HG03521 (cell line): ENCODE measurements at regions not wholly inside any gene's neighbourhood (a gene's known extent, or its start where the extent isn't known, plus 50 kb on each side); places are given as distances from the start of the nearest gene placed in this dataset.
"Not testable (repeated sequence)": the region's sequence is repeated elsewhere in the genome, so short reads cannot be mapped to it uniquely, and the experiment has no call there.

ENCODE experiments used
- ATAC-seq: cut with Tn5 transposase; IDR thresholded peaks from one replicate; pipeline ENCODE4 v1.9.1; 2021; ENCODE audit warnings: mild to moderate bottlenecking, moderate library complexity; ENCODE audit not compliant: unreplicated experiment

DNA sequence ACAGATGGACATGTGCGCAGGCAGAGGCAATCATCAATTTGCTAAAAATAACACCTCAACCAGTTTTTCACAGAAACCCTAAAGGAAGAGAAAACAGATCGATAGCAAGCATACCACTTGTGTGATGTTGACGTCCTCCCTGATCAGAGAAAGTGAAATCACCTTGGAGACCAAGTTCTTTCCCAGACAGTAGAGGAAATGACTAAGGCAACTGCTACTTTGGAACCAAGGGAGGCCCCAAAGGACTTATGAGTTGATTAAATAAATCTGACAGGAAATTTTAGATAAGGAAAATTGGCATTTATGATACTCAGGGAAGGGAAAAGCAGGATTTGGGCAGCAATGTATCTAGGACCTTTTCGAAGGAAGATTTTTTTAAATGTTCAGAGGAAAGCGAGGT, 267.1 kb upstream of the ASIC2 start:
- ATAC-seq = no peak

DNA sequence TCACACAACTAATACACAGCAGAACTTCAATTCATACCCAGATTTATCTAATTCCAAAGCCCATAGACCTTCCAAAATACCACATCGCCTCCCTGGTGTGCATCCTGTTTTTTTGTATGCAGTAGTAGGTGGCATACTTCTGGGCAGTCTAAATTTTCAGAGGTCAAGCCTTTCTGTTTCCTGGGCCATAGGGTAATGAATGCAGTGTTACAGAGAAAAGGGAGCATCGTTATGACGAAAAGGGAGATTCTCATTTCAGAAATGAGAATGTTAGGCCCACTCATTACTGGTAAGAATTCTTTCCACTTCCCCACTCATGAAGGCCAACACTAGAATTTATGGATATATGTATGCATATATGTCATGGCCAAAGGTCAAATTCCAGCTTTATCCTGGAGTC, 267.8 kb upstream of the ASIC2 start:
- ATAC-seq = no peak

DNA sequence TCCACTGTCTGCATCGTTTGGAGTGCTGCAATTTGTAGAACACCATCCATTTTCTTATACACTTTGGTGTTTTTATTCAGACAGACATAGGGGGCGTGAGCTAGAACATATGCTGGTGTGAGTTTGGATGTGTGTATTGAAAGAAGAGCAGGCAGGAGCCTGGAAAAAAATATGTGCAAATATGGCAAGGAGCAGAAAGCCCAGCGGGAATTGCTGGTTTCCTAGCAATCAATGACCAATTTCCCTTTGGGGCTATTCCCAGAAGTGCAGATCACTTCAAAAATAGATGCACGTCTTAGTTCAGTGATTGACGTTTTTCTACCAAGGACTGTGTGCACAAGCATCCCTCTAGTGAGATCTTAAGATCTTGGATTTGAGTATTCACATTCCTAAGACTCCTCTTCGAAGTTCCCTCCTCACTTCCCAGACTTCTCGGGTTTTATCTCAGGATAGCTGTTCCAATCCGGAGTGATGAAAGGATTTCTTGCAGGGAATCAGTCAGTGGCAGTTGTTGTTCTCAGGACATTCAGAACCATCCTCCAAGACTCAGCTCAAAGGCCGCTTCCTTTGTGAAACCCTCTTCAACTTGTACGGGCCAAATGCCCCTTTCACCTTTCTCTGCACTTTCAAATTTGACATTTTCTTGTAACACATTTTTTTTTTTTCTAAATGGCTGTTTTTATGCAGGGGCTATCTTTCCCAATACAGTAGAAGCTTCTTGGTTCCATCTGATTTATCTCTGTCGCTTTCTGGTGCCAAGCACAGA, 268.7 kb upstream of the ASIC2 start:
- no peak for ATAC-seq

DNA sequence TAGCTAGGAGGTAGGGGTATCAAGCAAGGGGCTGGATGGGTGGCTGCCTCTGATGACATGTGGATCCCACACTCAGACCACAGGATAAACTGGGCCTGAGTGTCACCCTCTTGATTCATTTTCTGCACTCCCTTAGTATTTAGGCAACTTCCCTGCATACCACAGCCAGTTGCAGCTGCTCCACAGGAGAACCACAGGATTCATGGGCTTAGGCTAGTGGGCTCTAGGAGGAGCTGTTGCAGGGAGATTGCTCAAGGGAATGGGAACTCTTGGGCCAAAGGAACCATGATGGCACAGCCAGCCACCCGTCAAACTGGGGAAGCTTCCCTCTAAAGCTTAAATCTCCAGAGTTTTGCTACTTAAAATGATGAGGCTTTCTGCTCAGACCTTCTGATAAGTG, 269.7 kb upstream of the ASIC2 start:
- no peak for ATAC-seq

DNA sequence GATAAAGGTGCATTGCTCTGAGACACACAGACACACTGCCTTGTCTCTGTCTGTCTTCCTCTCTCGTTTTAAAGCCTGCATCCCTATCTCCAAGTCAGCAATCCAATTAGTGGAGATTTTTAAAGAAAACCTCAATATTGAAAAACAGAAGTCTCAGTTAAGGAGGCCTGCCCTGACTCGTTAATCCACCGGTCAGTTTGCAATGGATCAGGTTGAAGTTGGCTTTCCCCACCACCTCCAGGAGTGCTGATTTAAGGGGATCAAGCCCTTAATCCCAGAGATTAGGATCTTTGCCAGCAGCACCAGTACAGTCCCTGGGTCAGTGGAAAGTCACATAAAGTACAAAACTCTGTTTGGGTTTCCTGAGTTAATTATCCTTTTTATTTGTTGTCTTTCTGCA, 271.1 kb upstream of the ASIC2 start:
- ATAC-seq = no peak

DNA sequence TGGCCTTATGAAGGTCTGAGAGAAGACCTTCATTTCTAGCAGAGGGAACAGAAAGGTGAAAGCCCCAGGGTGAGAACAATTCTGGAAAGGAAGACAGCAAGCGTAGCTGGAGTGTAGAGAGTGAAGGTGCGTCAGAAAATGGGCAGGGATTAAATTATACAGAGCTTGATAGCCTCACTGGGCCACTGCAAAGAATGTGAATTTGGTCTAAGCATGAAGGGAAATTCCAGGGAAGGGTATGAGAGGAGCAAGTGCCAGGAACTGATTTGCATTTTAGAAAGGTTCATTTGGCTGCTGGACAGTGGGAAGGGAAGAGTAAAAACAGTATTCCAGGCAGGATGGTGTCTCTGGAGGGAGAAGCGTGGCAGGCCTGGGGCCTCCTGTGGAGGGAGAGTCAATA, 274.1 kb upstream of the ASIC2 start:
- ATAC-seq = no peak

DNA sequence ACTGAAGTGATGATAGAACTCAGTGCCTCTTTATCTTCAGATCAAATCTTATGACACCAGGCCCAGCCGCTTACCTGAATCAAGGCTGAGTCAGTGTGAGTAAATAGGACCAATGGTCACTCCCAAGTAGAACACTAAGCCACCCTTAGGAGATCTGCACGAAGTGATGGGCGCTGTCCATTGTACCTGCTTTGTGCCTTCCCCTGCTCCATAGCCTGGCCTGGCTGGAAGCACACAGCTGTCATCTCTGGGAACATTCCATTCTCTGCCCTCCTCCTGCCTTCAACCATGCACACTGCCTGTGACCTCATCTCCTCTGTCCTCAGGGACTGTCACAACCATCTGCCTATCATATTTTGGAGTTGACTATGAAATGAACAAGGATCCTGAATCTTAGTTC, 279.5 kb upstream of the ASIC2 start:
- ATAC-seq = no peak

DNA sequence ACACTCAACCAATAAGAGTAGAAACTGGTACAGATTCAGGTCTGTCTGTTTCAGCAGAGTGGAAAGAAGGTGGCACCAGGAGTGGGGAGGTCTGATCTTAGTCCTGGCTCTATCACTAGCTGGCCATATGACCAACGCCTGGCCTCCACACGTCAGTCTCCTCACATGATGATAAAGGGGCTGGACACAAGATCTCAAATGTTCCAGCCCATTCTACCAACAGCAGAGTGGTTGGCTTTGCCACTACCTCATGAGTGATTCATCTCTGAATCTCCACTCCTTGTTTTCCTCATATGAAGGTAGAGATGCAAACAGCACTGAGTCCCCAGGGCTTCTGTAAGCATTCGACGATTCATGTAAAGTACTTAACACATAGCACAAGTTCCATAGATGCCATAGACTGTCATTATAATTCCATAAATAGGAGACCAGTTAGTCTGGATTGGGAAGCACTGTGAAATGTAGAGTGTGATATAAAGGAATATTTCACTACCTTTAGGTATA, 281.9 kb upstream of the ASIC2 start:
- ATAC-seq = no peak

DNA sequence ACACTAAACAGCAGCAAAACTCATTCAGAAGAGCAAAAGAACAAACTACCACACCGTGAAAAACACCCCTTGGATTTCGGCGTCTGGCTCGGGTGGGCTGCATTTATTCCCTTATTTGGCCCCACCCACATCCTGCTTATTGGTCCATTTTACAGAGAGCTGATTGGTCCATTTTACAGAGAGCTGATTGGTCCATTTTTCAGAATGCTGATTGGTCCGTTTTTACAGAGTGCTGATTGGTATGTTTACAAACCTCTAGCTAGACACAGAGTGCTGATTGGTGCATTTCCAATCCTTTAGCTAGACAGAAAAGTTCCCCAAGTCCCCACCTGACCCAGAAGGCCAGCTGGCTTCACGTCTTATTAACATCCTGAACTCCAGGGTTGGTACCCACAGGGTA, 286.6 kb upstream of the ASIC2 start:
- not testable (repeated sequence) for ATAC-seq

DNA sequence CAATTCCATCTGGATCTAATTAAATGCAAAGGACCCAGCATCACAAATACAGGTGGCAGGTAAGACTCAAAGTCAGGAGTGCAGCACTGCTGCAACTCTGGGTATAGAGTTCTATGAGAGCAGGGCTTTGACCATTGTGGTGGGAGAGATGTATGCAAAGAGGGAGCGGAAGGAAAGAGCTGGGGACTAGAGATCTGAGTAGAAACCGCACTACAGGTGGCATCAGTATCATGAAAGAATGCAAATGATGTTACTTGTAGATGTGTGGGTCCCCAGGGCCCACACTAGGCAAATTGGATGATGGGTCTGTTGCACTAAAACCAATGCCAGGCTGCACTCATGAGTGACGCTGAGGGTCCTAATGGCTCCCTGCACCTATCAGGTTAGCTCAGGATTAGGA, 287.1 kb upstream of the ASIC2 start:
- no peak for ATAC-seq

DNA sequence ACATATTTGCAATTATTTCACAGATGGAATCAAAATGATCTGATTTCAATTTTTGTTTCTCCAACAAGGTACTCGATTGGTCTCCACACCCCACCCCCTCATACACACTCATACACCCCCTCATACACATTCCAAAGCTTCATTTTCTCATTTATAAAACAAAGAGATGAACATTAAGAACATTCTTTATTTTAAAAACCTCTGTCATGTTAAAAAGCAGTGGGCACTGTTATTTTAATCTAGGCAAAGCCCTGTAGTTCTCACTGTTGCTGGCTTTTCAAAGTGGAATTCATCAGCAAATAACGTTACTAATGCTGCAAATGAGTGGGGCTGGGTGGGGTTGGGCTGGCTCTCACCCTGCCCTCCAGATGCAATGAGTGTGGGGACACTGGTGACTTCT, 289.6 kb upstream of the ASIC2 start:
- no peak for ATAC-seq

DNA sequence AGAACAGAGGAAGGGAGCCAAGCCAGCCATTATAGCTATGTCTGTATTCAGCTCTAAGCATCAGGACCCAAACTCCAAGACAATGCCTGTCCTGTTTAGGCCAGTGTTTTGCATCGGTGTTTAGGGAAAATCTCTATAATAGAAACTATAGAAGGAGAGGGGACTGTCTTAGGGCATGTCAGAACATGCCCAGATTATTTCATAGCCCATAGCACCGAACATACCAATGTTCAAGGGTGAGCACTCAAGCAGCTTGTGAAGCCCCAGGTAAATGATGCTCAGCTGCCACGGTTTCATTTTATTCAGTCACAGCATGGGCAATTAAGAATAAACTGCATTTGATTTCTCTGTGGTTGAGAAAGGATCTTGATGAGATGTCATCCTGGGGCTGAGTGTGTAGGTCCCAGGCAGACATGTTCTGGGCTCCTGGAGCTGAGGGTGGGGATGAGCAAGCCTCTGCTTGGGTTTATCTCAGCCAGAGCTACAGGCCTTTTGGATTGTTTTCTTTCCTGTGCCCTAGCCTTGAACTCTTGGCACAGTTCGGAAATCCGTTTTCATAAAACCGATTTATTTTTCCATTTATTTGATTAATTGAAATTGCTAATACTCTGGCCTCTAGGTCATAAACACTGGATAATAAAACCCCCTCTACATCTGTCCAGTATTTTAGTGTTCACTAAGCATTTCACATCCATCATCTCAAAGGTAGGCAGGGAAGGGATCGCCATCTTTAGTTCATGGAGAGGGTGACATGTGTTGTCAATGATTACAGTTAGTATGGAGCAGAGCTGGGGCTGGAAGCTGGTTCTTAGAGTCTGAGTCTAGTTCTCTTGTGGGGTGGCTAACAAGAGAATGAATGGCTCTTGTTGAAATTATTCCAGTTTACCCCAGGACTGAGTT, 290.7 kb upstream of the ASIC2 start:
- no peak for ATAC-seq

DNA sequence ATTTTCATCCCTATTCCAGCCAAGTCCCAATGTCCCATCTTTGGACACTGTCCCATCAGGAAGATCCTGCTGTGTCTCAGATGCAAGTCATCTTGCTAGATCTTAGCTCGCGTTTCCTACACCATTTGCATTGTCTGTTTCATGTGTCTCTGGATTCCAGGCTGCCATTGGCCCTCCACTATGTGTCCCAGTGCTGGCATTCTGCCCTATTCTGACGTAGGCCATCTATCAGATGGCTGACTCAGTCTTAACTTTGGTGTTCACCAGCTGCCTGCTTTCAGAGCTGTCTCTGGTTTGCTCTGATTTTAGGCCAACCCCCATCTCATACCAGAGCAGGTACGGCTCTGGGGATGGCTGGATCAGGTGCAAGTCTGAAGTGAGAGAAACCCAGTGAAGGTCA, 300.9 kb upstream of the ASIC2 start:
- no peak for ATAC-seq

DNA sequence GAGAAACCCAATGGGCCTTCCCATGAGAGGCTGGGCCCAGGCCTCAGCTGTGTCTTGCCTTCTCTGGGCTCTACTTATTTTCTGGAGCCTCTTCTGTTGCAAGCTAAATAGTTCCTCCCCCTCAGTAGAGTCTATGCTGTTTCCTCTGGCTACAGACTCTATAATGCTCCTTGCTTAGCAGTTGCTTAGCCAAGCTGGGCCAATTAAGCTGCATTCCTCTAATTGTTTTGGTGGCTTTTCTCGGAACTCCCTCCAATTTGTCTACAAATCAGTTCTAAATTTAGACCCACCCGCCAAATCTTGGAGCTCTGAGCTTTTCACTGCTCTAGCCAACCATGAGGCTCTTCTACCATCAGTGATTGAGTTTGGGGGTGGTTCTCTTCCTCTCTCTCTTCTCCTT, 302.7 kb upstream of the ASIC2 start:
- ATAC-seq = no peak

DNA sequence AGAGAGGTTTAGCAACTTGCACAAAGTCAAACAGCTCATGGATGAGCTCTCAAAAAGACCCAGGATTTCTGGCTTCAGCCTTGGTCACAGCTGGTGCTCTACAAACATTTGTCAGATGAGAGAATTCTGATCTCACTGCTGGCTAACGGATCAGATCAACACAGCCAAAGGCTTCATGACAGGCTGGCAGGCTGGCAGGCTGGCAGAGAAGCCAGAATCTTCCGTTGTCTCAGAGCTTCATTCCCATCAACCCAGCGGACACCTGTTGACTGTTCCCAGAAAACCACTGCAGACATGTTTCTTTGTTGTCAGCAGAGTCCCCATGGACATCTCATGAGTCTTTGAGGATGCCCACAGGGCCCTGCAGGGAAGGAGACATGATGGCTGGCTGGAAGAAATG, 303.8 kb upstream of the ASIC2 start:
- ATAC-seq = no peak

DNA sequence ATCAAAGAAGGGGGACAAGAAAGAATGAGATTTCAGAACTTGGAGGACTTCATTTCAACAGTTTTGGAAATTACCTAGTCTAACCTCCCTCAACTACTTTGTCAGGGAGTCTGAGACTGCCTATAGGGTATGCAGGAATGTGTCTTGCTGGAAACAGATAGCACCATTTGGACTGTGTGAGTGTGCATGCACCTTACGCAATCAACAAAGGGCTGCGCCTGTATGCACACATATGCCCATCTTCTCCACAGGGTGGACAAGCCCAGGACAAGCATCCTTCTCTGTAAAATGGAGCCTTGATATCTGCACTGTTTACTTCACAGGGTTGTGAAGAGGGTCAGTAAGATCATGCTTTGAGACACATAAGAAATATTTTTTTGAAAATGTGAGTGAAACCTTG, 305.7 kb upstream of the ASIC2 start:
- ATAC-seq = no peak

DNA sequence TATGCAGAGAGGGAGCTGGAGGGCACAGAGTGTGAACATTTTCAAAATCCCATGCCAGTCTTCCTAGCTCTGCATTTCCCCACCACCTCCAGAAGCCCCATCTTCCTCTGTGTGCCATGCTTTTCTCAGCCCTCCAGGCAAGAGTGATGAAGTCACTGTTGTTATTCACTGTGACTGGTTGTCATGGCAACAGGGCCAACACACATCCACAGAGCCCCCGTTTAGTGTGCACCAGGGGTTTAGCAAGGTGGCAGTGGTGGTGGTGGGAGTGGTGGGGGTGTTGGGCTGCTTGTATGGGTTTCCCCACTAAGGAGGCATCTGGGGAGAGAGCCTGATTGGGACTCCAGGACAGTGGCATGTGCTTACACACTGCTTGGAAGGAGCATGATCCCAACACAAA, 309.9 kb upstream of the ASIC2 start:
- no peak for ATAC-seq

DNA sequence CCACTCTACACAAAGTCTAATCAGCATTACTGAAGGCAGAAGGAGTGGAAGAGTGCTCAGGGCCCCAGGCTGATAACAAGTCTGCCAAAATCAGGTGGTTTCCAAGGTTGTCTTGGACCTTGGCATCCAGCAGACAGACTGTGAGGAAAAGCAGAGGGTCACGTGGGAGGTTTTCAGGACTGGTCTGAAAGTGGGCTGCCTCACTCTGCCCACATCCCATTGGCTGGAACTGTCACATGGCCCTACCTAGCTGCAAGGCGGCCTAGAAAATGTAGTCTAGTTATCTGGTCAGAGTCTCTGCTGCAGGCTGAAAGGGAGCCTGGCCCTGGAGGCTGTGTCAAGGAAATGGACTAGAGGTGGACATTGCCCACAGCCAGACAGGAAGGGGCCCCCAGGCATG, 310.7 kb upstream of the ASIC2 start:
- ATAC-seq = no peak

DNA sequence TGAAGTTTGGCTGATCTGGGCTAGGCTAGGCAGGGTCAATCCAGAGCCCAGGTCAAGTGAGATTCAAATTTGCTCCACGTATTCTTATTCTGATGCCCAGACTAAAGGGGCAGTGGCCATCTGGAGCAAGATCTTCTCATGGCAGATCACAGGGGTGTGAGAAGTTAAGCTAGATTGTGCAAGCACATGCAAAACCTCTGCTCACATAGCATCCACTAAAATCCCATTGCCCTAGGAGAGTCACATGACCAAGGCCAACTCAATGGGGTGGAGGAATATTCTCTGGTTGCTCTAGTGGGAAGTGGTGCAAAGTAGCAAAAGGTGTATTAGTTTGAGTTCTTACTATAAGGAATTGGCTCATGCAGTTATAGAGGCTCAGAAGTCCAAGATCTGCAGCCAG, 318.4 kb upstream of the ASIC2 start:
- no peak for ATAC-seq

DNA sequence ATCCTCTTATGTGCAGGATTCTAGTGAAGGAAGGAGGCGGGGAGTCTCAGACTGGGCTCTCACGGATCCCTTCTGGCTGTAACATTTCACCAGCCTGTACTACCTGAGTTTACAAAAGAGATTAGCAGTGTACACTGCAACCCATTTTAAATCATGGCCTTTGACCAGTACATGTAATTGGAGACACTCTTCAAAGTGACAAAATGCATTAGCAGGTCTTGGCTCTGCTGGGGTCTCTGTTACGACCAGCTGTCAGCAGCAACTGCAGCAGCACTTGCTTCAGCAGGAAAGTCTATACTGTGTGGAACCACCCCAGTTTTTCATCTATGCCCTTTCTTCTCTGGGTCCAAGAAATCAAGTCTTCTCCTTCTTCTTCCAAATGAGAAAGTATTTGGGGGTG, 322.8 kb upstream of the ASIC2 start:
- no peak for ATAC-seq

DNA sequence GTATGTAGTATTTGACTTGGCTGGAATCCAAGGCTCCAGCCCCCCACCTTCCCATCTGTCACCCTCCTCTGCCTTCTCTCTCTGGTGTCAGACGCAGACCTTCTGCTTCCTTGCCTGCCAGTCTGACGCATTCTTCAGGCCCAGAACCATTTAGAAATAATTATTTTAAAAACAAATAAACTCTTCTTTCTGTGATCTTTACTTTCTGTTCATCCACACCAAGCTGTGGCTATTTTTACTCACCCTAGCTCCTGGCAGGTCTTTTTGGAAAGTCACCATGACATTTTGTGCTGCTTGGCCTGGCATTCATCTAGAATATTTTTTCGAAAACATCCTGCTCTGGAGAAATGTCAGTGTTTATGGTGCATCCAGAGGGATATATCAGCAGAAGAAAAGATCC, 330.7 kb upstream of the ASIC2 start:
- ATAC-seq = no peak
